Nucleus accumbens (tissue), 56 donors: ENCODE measurements at regions not wholly inside any gene's neighbourhood (a gene's known extent, or its start where the extent isn't known, plus 50 kb on each side); places are given as distances from the start of the nearest gene placed in this dataset.

Source experiments
- DNase-seq, 56 donors: peaks; one replicate each; lab custom pipeline; 2025; lab: John Stamatoyannopoulos, UW

- no peak for DNase-seq
Observed at GRCh38 chr9:71590362-71590761, 178.0 kb downstream of the CEMIP2 start.

DNA sequence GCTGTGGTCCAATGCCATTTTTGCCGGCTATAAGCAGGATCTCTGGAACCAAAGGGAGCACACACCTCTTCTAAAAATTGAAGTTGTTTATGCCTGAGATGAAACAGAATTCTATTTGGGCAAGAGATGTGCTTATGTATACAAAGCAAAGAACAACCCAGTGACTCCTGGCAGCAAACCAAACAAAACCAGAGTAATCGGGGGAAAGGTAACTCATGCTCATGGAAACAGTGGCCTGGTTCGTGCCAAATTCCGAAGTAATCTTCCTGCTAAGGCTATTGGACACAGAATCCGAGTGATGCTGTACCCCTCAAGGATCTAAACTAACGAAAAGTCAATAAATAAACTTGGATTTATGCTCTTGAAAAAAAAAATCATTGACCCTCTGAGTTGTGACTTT, 178.7 kb downstream of the CEMIP2 start:
- DNase-seq = no peak

- no peak for DNase-seq
Observed at GRCh38 chr9:71587576-71588362, 180.5 kb downstream of the CEMIP2 start.

GRCh38 chr9:71583792-71584191, 184.5 kb downstream of the CEMIP2 start:
- DNase-seq = no peak

GRCh38 chr9:71582347-71582746, 186.0 kb downstream of the CEMIP2 start:
- DNase-seq = no peak

DNA sequence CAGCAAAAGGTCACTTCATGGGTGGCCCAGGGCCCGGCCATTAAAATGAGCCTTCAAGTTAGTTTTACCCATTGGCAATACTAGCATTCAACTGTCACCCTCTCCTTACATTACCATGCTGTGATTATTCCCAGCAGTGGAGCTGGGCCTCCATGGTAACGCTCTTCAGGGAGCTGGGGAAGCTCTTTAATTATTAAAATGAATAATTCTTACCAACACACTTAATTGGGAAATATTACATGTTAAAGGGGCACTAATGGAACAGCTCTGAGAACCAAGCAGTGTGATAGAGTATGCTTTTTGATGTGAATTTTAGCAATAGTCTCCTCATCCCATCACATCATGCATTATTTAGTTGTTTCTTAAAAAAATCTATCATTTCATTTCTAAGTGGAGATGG, 187.2 kb downstream of the CEMIP2 start:
- no peak for DNase-seq

DNA sequence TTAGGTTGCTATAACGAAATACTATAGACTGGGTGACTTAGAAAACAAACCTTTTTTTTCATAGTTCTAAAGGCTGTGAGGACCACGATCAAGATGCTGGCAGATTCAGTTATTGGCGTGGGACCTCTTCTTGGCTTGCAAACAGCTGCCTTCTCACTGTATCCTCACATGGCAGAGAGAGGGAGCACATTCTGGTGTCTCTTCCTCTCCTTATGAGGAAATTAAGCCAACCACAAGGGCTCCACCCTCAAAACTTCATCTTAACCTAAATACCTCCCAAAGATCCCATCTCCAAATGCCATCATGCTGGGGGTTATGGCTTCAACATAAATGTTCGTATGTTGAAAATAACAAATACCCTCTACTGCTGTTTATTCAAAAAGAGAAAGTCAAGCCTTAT, 197.1 kb downstream of the CEMIP2 start:
- DNase-seq = no peak

DNA sequence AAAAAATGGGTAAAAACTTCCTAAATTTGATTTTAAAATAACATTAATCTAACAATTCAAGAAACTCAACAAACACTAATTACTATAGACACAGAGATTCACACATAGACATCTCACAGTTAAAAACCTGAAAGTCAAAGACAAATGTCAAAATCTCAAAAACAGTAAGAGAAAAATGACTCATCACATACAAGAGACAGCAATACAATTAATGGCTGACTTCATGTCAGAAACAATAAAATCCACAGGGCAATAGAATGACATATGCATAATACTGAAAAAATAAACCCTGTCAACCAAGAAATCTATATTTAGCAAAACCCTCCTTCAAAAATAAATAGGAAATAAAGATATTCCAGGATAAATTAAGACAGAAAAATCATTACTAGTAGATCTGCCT, 200.4 kb downstream of the CEMIP2 start:
- DNase-seq = no peak

DNA sequence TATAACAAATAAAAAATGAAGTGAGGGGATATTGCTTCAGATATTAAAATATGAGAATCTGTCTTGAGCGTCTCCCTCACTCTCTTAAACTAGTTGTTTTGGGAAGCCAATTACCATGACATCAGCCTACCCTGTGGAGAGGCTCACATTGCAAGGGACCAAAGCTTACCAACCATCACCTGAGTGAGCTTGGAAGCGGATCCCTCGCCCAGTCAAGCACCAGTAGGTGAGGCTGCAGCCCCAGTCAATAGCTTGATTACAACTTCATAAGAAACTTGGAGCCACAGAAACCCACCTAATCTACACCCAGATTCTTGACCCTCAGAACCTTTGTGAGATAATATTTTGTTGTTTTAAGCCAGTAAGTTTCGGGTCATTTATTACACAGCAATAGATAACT, 206.2 kb downstream of the CEMIP2 start:
- no peak for DNase-seq

DNA sequence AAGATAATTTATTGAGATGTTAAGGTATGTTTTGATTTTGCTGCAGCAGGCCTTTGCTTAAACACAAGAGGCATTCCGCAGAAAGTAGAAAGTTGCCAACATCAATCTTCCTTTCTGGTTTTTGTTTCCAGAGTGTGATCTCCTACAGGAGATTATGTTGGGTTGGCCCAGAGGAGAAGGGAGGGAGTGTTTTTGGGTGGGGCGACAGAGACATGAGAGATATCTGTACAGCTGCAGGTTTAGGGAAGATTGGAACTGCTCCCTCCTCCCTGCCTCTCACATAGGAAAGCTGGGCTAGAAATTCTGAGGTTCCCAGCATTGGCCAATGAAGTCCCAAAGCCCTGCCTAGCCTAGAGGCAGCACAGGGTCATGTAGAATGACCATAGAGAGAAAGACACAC, 211.0 kb downstream of the CEMIP2 start:
- DNase-seq = no peak

- DNase-seq = no peak
Observed at GRCh38 chr9:71552480-71552879, 215.8 kb downstream of the CEMIP2 start.

DNA sequence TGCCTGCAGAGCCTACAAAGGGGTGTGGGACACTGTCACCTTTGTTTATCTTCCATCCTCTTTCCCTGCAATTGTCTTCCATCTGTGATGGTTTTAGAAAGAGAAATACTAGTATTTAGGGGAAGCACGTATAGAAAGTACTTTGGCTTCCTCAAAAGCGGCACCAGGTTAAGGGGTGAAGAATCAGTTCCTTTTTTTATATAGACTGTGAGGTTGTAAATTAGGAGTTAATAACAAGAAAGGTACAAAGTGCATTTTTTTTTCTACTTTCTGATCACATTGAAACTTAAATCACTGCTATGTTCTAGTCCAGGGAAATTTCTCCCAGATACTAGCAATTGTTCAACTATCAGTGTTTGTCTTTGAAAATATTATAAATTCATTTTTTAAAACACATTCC, 219.3 kb downstream of the CEMIP2 start:
- DNase-seq = no peak

DNA sequence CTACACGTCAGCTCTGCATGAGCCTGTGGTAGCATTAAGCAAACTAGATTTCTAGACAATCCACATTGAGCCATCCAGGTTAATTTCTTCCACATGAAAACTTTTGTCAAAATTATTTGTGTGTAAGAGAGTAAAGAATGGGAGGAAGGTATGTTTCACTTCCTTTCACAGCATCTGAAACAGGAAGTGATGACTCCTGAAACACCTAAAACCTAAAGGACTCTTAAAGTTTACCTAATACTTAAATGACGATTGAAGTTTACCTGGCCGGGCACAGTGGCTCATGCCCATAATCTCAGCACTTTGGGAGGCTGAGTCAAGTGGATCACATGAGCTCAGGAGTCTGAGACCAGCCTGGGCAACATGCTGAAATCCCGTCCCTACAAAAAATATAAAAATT, 223.8 kb downstream of the CEMIP2 start:
- no peak for DNase-seq

GRCh38 chr9:71541436-71541835, 226.9 kb downstream of the CEMIP2 start:
- no peak for DNase-seq

- DNase-seq = no peak
Observed at GRCh38 chr9:71524996-71525580, 243.2 kb downstream of the CEMIP2 start.

DNA sequence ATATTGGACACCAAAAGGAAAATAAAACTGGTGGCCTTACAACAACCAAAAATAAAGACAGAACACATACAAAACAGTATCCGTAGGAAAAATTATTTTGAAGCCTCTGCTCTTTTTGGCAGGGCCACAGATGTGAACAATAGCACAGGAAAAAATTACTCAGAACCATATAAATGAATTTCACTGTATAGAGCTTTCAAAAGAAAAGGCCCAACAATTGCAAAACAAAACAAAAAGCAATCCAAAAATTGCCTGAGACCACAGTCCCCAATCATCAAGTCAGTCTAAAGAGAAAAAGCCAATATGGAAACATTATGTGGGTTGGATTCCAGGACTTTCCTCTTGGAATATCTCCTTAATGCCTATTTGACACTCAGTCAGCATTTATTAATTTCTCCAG, 243.8 kb downstream of the CEMIP2 start:
- DNase-seq = no peak

DNA sequence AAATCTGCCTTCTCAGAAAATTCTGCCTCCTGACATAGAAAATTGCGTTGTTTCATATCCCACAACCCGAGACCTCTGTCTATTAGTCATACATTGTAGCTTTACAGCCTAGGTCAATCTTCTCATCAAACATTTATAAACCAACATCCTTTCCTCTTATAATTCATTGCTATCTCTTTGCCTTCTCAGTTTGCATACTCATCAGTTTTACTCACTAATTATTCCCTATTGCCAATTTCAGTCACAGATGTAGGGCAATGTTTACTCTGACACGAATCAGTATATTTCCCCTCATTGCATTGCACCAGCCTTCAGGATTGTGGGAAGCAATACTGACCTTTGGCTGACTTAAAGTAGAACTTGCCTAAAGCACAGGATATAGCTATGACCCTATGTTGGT, 247.2 kb downstream of the CEMIP2 start:
- no peak for DNase-seq

DNA sequence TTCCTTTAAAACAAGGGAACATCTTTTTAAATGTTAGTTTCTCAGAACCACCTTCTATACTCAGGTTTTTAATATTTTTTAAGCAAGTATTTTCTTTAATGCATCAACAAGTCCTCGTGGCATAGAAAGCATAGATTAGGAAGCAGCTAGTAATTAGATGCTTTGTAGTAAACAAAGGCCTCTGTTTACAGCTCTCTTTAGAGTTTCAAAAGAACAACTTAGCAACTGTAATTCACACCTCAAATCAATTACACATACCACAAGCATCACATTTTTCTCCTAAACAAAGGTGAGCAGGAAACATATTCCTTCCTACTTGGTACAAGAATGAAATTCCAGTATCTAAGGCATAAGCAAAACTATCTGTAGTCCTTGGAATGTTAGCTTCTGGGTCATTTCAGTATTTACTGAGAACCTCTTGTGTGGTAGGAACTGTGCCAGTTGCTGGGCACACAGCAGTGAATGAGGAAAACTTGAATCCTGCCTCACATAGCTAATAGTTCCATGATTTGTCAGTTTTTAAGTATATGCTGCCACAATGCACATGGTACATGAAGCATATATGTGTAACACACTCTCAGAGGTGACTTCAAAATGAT, 249.1 kb downstream of the CEMIP2 start:
- DNase-seq = no peak

GRCh38 chr9:71518045-71518827, 250.1 kb downstream of the CEMIP2 start:
- DNase-seq = no peak

DNA sequence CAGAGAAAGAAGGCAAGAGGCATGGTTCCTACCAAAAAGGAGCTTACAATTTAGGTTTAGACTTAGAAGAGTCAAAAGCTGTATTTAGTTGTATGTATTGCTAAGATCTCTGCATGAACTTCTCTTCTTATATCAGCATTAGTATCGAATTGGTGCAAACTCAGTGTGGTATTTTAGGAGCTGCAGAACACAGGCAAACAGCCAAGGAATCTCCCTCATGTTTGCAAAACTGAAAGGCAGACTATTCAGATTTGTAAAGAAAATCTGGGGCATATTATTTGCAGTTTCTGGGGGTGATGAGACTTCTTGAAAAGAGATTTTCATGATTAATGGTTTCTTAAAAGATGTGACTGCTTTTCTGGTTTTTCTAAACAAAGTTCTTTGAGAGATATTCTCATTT, 252.7 kb downstream of the CEMIP2 start:
- no peak for DNase-seq

DNA sequence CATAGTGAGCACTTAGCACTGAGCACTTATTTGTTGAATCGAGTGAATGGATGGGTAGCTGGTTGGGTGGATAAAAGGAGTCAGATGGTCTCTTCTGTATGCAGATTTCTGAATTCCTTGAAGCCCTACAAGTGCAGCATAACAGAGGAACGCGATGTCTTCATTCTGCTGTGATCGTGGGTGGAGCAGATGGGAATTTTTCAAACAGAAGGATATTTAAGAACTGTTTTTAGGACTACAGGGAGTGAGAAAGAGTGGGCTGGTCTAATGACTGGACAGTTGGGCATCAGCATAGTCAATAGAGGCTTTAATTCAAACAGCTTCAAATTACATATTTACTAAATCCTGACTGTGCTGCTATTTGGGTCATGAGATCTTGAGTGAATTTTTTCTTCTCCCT, 253.2 kb downstream of the CEMIP2 start:
- DNase-seq = no peak
